H1 (cell line): ENCODE measurements at regions not wholly inside any gene's neighbourhood (a gene's known extent, or its start where the extent isn't known, plus 50 kb on each side); places are given as distances from the start of the nearest gene placed in this dataset.

ENCODE experiments used
- CTCF ChIA-PET: fragments of 300-600 bp; sonication (Branson Sonifier 250); formaldehyde crosslinking; loops from one replicate; lab custom pipeline; 2021; ENCODE audit not compliant: partially characterized antibody; lab: Charles Lee
- POLR2A ChIA-PET: fragments of 300-600 bp; sonication (Branson Sonifier 250); formaldehyde crosslinking; loops from one replicate; lab custom pipeline; 2021; ENCODE audit warnings: inconsistent platforms; ENCODE audit not compliant: partially characterized antibody; lab: Charles Lee
- DNase-seq, 2 experiments: peaks; one replicate each; pipeline versions ENCODE4 v3.0.0 to v3.0.0-alpha.2; 2010 to 2022; ENCODE audit warnings: low spot score in 2 of 2, low read depth in 1 of 2, mixed read lengths in 1 of 2
- FAIRE-seq: peaks from 2 replicates; lab custom pipeline; 2011; peaks lifted over from hg19 to GRCh38; lab: Jason Lieb, UNC
- H2AFZ ChIP-seq: 2 replicates; pipeline ENCODE4 v1.8.1; 2012; ENCODE audit warnings: low read length, inconsistent platforms
- H2AK5ac ChIP-seq: 2 replicates; pipeline ENCODE4 v1.6.1; 2013; ENCODE audit warnings: low read depth, low read length
- H2BK120ac ChIP-seq: replicated peaks from 2 replicates; pipeline ENCODE3; 2013; ENCODE audit warnings: low read depth, low read length, inconsistent platforms
- H2BK12ac ChIP-seq: 2 replicates; pipeline ENCODE4 v1.6.1; 2013; ENCODE audit warnings: low read depth, low read length
- H2BK15ac ChIP-seq: 2 replicates; pipeline ENCODE4 v1.6.1; 2013; ENCODE audit warnings: low read length
- H2BK20ac ChIP-seq: 2 replicates; pipeline ENCODE4 v1.6.1; 2013; ENCODE audit warnings: low read length
- H2BK5ac ChIP-seq: 2 replicates; pipeline ENCODE4 v1.6.1; 2013; ENCODE audit warnings: low read depth, low read length
- H3K14ac ChIP-seq: 2 replicates; pipeline ENCODE4 v1.6.1; 2013; ENCODE audit warnings: inconsistent platforms; ENCODE audit not compliant: insufficient read length
- H3K18ac ChIP-seq: 2 replicates; pipeline ENCODE4 v1.6.1; 2013; ENCODE audit warnings: low read length; ENCODE audit errors: extremely low read depth
- H3K23ac ChIP-seq: 2 replicates; pipeline ENCODE4 v1.6.1; 2013; ENCODE audit warnings: inconsistent platforms; ENCODE audit not compliant: insufficient read length
- H3K23me2 ChIP-seq: 2 replicates; pipeline ENCODE4 v1.6.1; 2013; ENCODE audit warnings: low read depth, low read length
- H3K27ac ChIP-seq: 2 replicates; pipeline ENCODE4 v1.6.1; 2011; ENCODE audit warnings: low read depth, low read length, inconsistent platforms
- H3K27me3 ChIP-seq, 4 experiments: replicated peaks in 1 of 4; 1 replicate in 1 of 4; 2 replicates in 3 of 4; pipeline versions ENCODE4 v1.6.1 to v1.8.1; 2011 to 2013; ENCODE audit warnings: low read length in 3 of 4, mild to moderate bottlenecking in 3 of 4, inconsistent platforms in 2 of 4, mixed read lengths in 2 of 4, moderate library complexity in 1 of 4; ENCODE audit not compliant: control insufficient read depth in 3 of 4, insufficient read depth in 3 of 4; ENCODE audit errors: extremely low read depth in 1 of 4
- H3K36me3 ChIP-seq, 4 experiments: 2 replicates each; pipeline versions ENCODE4 v1.6.1 to v1.8.1; 2011 to 2013; ENCODE audit warnings: mild to moderate bottlenecking in 4 of 4, low read length in 3 of 4, moderate library complexity in 2 of 4, control low read depth in 1 of 4, inconsistent platforms in 1 of 4; ENCODE audit not compliant: insufficient read depth in 4 of 4, control insufficient read depth in 2 of 4
- H3K4ac ChIP-seq: replicated peaks from 2 replicates; pipeline ENCODE3; 2013; ENCODE audit warnings: low read length, low read depth, mixed read lengths, inconsistent platforms; ENCODE audit not compliant: insufficient read length
- H3K4me1 ChIP-seq, 4 experiments: replicated peaks in 1 of 4; 1 replicate in 1 of 4; 2 replicates in 3 of 4; pipeline versions ENCODE4 v1.6.1 to v1.8.1; 2011 to 2013; ENCODE audit warnings: low read length in 3 of 4, inconsistent platforms in 2 of 4, mixed read lengths in 1 of 4; ENCODE audit not compliant: insufficient read depth in 4 of 4, control insufficient read depth in 3 of 4
- H3K4me2 ChIP-seq, 2 experiments: 2 replicates each; pipeline versions ENCODE4 v1.6.1 to v1.8.1; 2011 to 2013; ENCODE audit warnings: low read depth in 2 of 2, low read length in 2 of 2, control low read depth in 1 of 2, inconsistent platforms in 1 of 2, mild to moderate bottlenecking in 1 of 2; ENCODE audit not compliant: insufficient read depth in 1 of 2
- H3K4me3 ChIP-seq, 4 experiments: fragments of 200-600, 300-600 bp in 1 of 4; sonication (generic), shearing (Covaris generic), sonication (Bioruptor Twin) in 1 of 4; 2 replicates each; pipeline versions ENCODE4 v1.5.1 to v1.8.1; 2011 to 2016; ENCODE audit warnings: low read length in 4 of 4, low read depth in 3 of 4, control low read depth in 2 of 4, inconsistent platforms in 2 of 4, mild to moderate bottlenecking in 2 of 4, mixed read lengths in 1 of 4, moderate library complexity in 1 of 4; ENCODE audit not compliant: insufficient read depth in 2 of 4; ENCODE audit errors: extremely low read depth in 1 of 4
- H3K56ac ChIP-seq: replicated peaks from 2 replicates; pipeline ENCODE3; 2013; ENCODE audit warnings: low read depth, mild to moderate bottlenecking, mixed read lengths, low read length, inconsistent platforms; ENCODE audit not compliant: insufficient read length
- H3K79me1 ChIP-seq: 2 replicates; pipeline ENCODE4 v1.6.1; 2013; ENCODE audit warnings: low read depth, low read length, control low read depth
- H3K79me2 ChIP-seq, 2 experiments: 2 replicates each; pipeline versions ENCODE4 v1.6.1 to v1.8.1; 2012 to 2013; ENCODE audit warnings: low read length in 2 of 2, mild to moderate bottlenecking in 2 of 2, inconsistent platforms in 1 of 2; ENCODE audit not compliant: insufficient read depth in 2 of 2, control insufficient read depth in 1 of 2
- H3K9ac ChIP-seq, 4 experiments: replicated peaks in 1 of 4; 1 replicate in 1 of 4; 2 replicates in 3 of 4; pipeline versions ENCODE4 v1.6.1 to v1.8.1; 2011 to 2013; ENCODE audit warnings: low read depth in 3 of 4, low read length in 3 of 4, control low read depth in 2 of 4, mild to moderate bottlenecking in 2 of 4, moderate library complexity in 2 of 4, inconsistent platforms in 1 of 4; ENCODE audit errors: extremely low read depth in 1 of 4
- H3K9me3 ChIP-seq, 2 experiments: 2 replicates each; pipeline versions ENCODE4 v1.6.1 to v1.8.1; 2012 to 2013; ENCODE audit warnings: mild to moderate bottlenecking in 2 of 2, moderate library complexity in 2 of 2, control low read depth in 1 of 2, inconsistent platforms in 1 of 2, low read depth in 1 of 2, low read length in 1 of 2, mixed read lengths in 1 of 2; ENCODE audit not compliant: insufficient read depth in 2 of 2
- H4K20me1 ChIP-seq, 2 experiments: replicated peaks in 1 of 2; 2 replicates each; pipeline versions ENCODE3 to v1.8.1; 2011 to 2013; ENCODE audit warnings: inconsistent platforms in 2 of 2, low read length in 2 of 2, mild to moderate bottlenecking in 1 of 2; ENCODE audit not compliant: insufficient read depth in 2 of 2, control insufficient read depth in 1 of 2
- H4K5ac ChIP-seq: 2 replicates; pipeline ENCODE4 v1.6.1; 2013; ENCODE audit warnings: low read length, low read depth, mixed read lengths, inconsistent platforms; ENCODE audit not compliant: insufficient read length
- H4K8ac ChIP-seq: 2 replicates; pipeline ENCODE4 v1.8.0; 2013; ENCODE audit warnings: mild to moderate bottlenecking, moderate library complexity, low read length, inconsistent platforms; ENCODE audit not compliant: insufficient read depth; ENCODE audit errors: extremely low read depth
- H4K91ac ChIP-seq: replicated peaks from 2 replicates; pipeline ENCODE3; 2013; ENCODE audit warnings: low read length, mixed read lengths, inconsistent platforms; ENCODE audit not compliant: insufficient read length
- HDAC6 ChIP-seq: IDR thresholded peaks from one replicate; pipeline ENCODE4 v1.7.1; 2012; ENCODE audit warnings: low read depth, mild to moderate bottlenecking, inconsistent platforms, low read length, moderate library complexity
- SIN3A ChIP-seq, 2 experiments: IDR thresholded peaks in 1 of 2; conservative IDR thresholded peaks in 1 of 2; 2 replicates each; pipeline ENCODE4 v1.6.1; 2011 to 2012; ENCODE audit warnings: low read length in 2 of 2, improper control_type of control experiment in 1 of 2, low read depth in 1 of 2, mild to moderate bottlenecking in 1 of 2
- USF2 ChIP-seq: IDR thresholded peaks from 2 replicates; pipeline ENCODE4 v1.6.1; 2011; ENCODE audit warnings: low read length, improper control_type of control experiment
- WGBS, 2 experiments: shearing (Covaris generic) in 1 of 2; methylation state at CpG; one replicate each; pipeline versions ENCODE4 v1.1.6 to v1.1.7; 2013 to 2015; ENCODE audit warnings: low lambda C conversion rate in 2 of 2, mixed read lengths in 2 of 2, inconsistent platforms in 1 of 2, low coverage in 1 of 2, missing lambda C conversion rate in 1 of 2; ENCODE audit not compliant: insufficient replicate concordance in 2 of 2, insufficient coverage in 1 of 2, insufficient read length in 1 of 2; ENCODE audit errors: extremely low coverage in 1 of 2, missing lambda C conversion rate in 1 of 2; 5-methylcytosine and 5-hydroxymethylcytosine counted together

GRCh38 chr10:130666215-130666614 lies 530.0 kb downstream of the GLRX3 start:
- no peak overlapping the region for H3K4me2 ChIP-seq
- no peaks in the 10 kb centered on the region for H3K23me2 ChIP-seq
- H3K4me1 ChIP-seq: no peaks in the 10 kb centered on the region
- H3K56ac ChIP-seq: no peak overlapping the region
- no peak overlapping the region for H4K91ac ChIP-seq
- no peak for FAIRE-seq
- H3K14ac ChIP-seq: no peak overlapping the region
- H3K79me1 ChIP-seq: no peaks in the 10 kb centered on the region
- H2AFZ ChIP-seq: no peak overlapping the region
- TF ChIP-seq SIN3A (conservative IDR thresholded peaks at IDR 0.05 in 1 of 2, IDR thresholded peaks at IDR 0.05 in 1 of 2; ENCODE audit: low read depth in 1 of 2, low read length in 2 of 2) (no peak), USF2 (no peak), HDAC6 (no peak)
- H3K27me3 ChIP-seq: no peaks in the 10 kb centered on the region
- H3K18ac ChIP-seq: no peak overlapping the region
- no peaks in the 10 kb centered on the region for H3K36me3 ChIP-seq
- no peak overlapping the region for H2BK12ac ChIP-seq
- no peaks in the 10 kb centered on the region for H3K79me2 ChIP-seq
- H3K4me3 ChIP-seq: no peak overlapping the region
- H3K4ac ChIP-seq: no peak overlapping the region
- CTCF ChIA-PET: no interaction called here
- H3K27ac ChIP-seq: no peak overlapping the region
- H3K9me3 ChIP-seq: peaks cover 0 to under 1% of the 10 kb centered on the region in 2 experiments; a peak in 1 of 4 replicates
- H4K8ac ChIP-seq: no peak overlapping the region
- no peak for DNase-seq
- H4K20me1 ChIP-seq: no peaks in the 10 kb centered on the region
- 89% methylated on average over 9 of the region's 9 CpGs; no CpG with 5 or more reads in 1 of the 2 experiments for WGBS, 2 experiments
- H2BK120ac ChIP-seq: no peak overlapping the region
- no peak overlapping the region for H3K9ac ChIP-seq
- no peak overlapping the region for H4K5ac ChIP-seq
- no peak overlapping the region for H3K23ac ChIP-seq
- no peak overlapping the region for H2BK15ac ChIP-seq
- H2BK5ac ChIP-seq: no peak overlapping the region
- no peak overlapping the region for H2BK20ac ChIP-seq
- POLR2A ChIA-PET: no interaction called here
- no peak overlapping the region for H2AK5ac ChIP-seq
